Sigmoid colon (tissue), 6 donors: ENCODE measurements at regions not wholly inside any gene's neighbourhood (a gene's known extent, or its start where the extent isn't known, plus 50 kb on each side); places are given as distances from the start of the nearest gene placed in this dataset.
A peak's percentile ranks its signal among the peaks of the same experiment; 100 is the strongest.

Source experiments
- DNase-seq: peaks from one replicate; pipeline ENCODE4 v3.0.0-alpha.2; 2019
- H3K27ac ChIP-seq, 4 donors: fragments of 200-600 bp; sonication (generic); one replicate each; pipeline ENCODE4 v1.5.1; 2016 to 2019; ENCODE audit warnings: mild to moderate bottlenecking in 1 of 4
- H3K27me3 ChIP-seq, 3 donors: fragments of 200-600 bp; sonication (generic); one replicate each; pipeline ENCODE4 v1.5.1; 2019; ENCODE audit warnings: mild to moderate bottlenecking in 1 of 3
- H3K36me3 ChIP-seq, 4 donors: fragments of 200-600 bp; sonication (generic); one replicate each; pipeline ENCODE4 v1.5.1; 2016 to 2019
- H3K4me1 ChIP-seq, 4 donors: fragments of 200-600 bp; sonication (generic); one replicate each; pipeline ENCODE4 v1.5.1; 2017 to 2019
- H3K4me3 ChIP-seq, 4 donors: fragments of 200-600 bp; sonication (generic); one replicate each; pipeline ENCODE4 v1.5.1; 2017 to 2019; ENCODE audit warnings: mild to moderate bottlenecking in 2 of 4, moderate library complexity in 1 of 4
- H3K9me3 ChIP-seq, 4 donors: fragments of 200-600 bp in 3 of 4; sonication (generic) in 3 of 4; one replicate each; pipeline versions ENCODE4 v1.5.1 to v1.6.1; 2013 to 2019
- CTCF ChIP-seq, 4 experiments: fragments of 450-650 bp in 3 of 4; fragments of 200-600 bp in 1 of 4; IDR thresholded peaks; one replicate each; pipeline ENCODE4 v1.5.1; 2016 to 2019; ENCODE audit warnings: antibody characterized with exemption in 4 of 4, mild to moderate bottlenecking in 3 of 4, moderate library complexity in 2 of 4
- EP300 ChIP-seq, 4 donors: sonication (generic); formaldehyde crosslinking; IDR thresholded peaks; one replicate each; pipeline ENCODE4 v1.6.1; 2017; ENCODE audit warnings: antibody characterized with exemption in 4 of 4
- POLR2A ChIP-seq, 2 donors: fragments of 450-650 bp; IDR thresholded peaks; one replicate each; pipeline ENCODE4 v1.6.1; 2016; ENCODE audit warnings: antibody characterized with exemption in 2 of 2, mild to moderate bottlenecking in 2 of 2, moderate library complexity in 2 of 2
- POLR2AphosphoS5 ChIP-seq, 4 donors: sonication (generic); formaldehyde crosslinking; IDR thresholded peaks; one replicate each; pipeline ENCODE4 v1.6.1; 2017; ENCODE audit warnings: antibody characterized with exemption in 4 of 4
- WGBS, 2 donors: extraction: QIAGEN DNeasy Blood & Tissue Kit; methylation state at CpG; one replicate each; pipeline ENCODE4 v1.1.7; 2013; 5-methylcytosine and 5-hydroxymethylcytosine counted together
- intact Hi-C: fragments of 100-400 bp; cut with DNase I; formaldehyde crosslinking; loops from one replicate; pipeline ENCODE4 v1.15.1; 2023
- donor health status: healthy with polysubstance abuse.
- donor health status: healthy.

- TF ChIP-seq EP300 (IDR thresholded peaks at IDR 0.05) (no peak), CTCF (IDR thresholded peaks at IDR 0.05) (no peak), POLR2A (IDR thresholded peaks at IDR 0.05) (no peak), POLR2AphosphoS5 (IDR thresholded peaks at IDR 0.05) (no peak)
- DNase-seq = no peak
Measured at GRCh38 chr18:75897386-75897785, 469.9 kb upstream of the SMIM21 start.

DNA sequence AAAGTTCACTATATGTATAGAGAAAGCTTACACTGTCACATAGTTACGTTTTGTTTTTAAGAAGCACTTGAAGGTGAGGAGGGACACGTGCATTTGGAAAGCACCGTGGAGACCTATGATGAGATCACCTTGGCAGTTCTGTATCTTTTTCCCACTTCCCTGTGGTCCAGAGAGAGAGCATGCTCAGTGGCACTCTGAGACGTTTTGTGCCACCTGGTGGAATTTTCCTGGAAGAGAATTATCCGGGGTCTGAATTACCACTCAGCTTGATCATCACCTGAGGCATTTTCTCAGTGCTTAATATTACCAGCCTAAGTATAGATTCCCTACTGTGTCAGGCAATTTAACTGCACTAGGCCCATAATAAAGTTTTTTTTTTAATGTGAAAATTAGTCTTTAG, 469.4 kb upstream of the SMIM21 start:
- H3K4me3 ChIP-seq = no peak overlapping the region
- H3K27me3 ChIP-seq = no peaks in the 10 kb centered on the region
- H3K4me1 ChIP-seq = peaks cover 0 to 11% (median 5%) of the 10 kb centered on the region in 4 donors
- TF ChIP-seq CTCF (IDR thresholded peaks at IDR 0.05) (peak in 1 of 4 experiments; percentile 22), EP300 (IDR thresholded peaks at IDR 0.05) (no peak)
- no peak overlapping the region for H3K27ac ChIP-seq
- 7 to 36% methylated on average over 5 of the region's 5 CpGs for WGBS, 2 donors
- H3K9me3 ChIP-seq = peaks cover 0 to 3% (median 0%) of the 10 kb centered on the region in 4 donors
- H3K36me3 ChIP-seq = no peaks in the 10 kb centered on the region
- DNase-seq = no peak
- intact Hi-C loops = no loop called here

More at GRCh38 chr18:75897386-75897785, 469.9 kb upstream of the SMIM21 start:
- Histone ChIP-seq H3K4me1 (peaks cover 0 to 11% (median 5%) of the 10 kb centered on the region in 4 donors), H3K27ac (no peak overlapping the region), H3K27me3 (no peaks in the 10 kb centered on the region), H3K4me3 (no peak overlapping the region), H3K9me3 (peaks cover 0 to 3% (median 0%) of the 10 kb centered on the region in 4 donors), H3K36me3 (no peaks in the 10 kb centered on the region)
- intact Hi-C loops = no loop called here
- WGBS, 2 donors = 91 to 94% methylated on average over 7 of the region's 7 CpGs

GRCh38 chr18:75895135-75895534, 467.6 kb upstream of the SMIM21 start:
- TF ChIP-seq CTCF (IDR thresholded peaks at IDR 0.05) (no peak), POLR2AphosphoS5 (IDR thresholded peaks at IDR 0.05) (no peak), EP300 (IDR thresholded peaks at IDR 0.05) (no peak), POLR2A (IDR thresholded peaks at IDR 0.05) (no peak)
- DNase-seq = no peak
- H3K27me3 ChIP-seq = no peaks in the 10 kb centered on the region
- no peaks in the 10 kb centered on the region for H3K36me3 ChIP-seq
- peaks cover 0 to 3% (median 0%) of the 10 kb centered on the region in 4 donors for H3K9me3 ChIP-seq
- no peak overlapping the region for H3K4me3 ChIP-seq
- 88 to 93% methylated on average over 4 of the region's 4 CpGs for WGBS, 2 donors
- intact Hi-C loops = no loop called here
- no peak overlapping the region for H3K27ac ChIP-seq
- H3K4me1 ChIP-seq = peaks cover 0 to 11% (median 5%) of the 10 kb centered on the region in 4 donors

GRCh38 chr18:75884728-75885127, 457.2 kb upstream of the SMIM21 start:
- WGBS, 2 donors = 86 to 94% methylated on average over 4 of the region's 4 CpGs
- H3K4me3 ChIP-seq = no peak overlapping the region
- no peak for DNase-seq
- no peak overlapping the region for H3K27ac ChIP-seq
- TF ChIP-seq POLR2A (IDR thresholded peaks at IDR 0.05) (no peak), POLR2AphosphoS5 (IDR thresholded peaks at IDR 0.05) (no peak)
- peaks cover 0 to 3% (median 1%) of the 10 kb centered on the region in 4 donors for H3K9me3 ChIP-seq
- intact Hi-C loops = no loop called here
- H3K27me3 ChIP-seq = no peaks in the 10 kb centered on the region
- no peaks in the 10 kb centered on the region for H3K36me3 ChIP-seq
- peaks cover 0 to 32% (median 26%) of the 10 kb centered on the region in 4 donors for H3K4me1 ChIP-seq

GRCh38 chr18:75880925-75881504, 453.5 kb upstream of the SMIM21 start:
- intact Hi-C loops = no loop called here
- peaks cover 0 to 15% (median 7%) of the 10 kb centered on the region in 4 donors for H3K4me1 ChIP-seq
- no peak for DNase-seq
- H3K9me3 ChIP-seq = peaks cover 0 to 6% (median 3%) of the 10 kb centered on the region in 4 donors
- peak overlapping the region in 1 of 4 donors; percentile 41 for H3K27ac ChIP-seq
- H3K4me3 ChIP-seq = no peak overlapping the region
- WGBS, 2 donors = 75 to 78% methylated on average over 6 of the region's 6 CpGs
- H3K27me3 ChIP-seq = no peaks in the 10 kb centered on the region
- H3K36me3 ChIP-seq = no peaks in the 10 kb centered on the region
- no peak for TF ChIP-seq POLR2A (IDR thresholded peaks at IDR 0.05)
- TF ChIP-seq CTCF (IDR thresholded peaks at IDR 0.05) = no peak
- no peak for TF ChIP-seq EP300 (IDR thresholded peaks at IDR 0.05)
- no peak for TF ChIP-seq POLR2AphosphoS5 (IDR thresholded peaks at IDR 0.05)
